ENCODE measurements at regions not wholly inside any gene's neighbourhood (a gene's known extent, or its start where the extent isn't known, plus 50 kb on each side); places are given as distances from the start of the nearest gene placed in this dataset.

DNA sequence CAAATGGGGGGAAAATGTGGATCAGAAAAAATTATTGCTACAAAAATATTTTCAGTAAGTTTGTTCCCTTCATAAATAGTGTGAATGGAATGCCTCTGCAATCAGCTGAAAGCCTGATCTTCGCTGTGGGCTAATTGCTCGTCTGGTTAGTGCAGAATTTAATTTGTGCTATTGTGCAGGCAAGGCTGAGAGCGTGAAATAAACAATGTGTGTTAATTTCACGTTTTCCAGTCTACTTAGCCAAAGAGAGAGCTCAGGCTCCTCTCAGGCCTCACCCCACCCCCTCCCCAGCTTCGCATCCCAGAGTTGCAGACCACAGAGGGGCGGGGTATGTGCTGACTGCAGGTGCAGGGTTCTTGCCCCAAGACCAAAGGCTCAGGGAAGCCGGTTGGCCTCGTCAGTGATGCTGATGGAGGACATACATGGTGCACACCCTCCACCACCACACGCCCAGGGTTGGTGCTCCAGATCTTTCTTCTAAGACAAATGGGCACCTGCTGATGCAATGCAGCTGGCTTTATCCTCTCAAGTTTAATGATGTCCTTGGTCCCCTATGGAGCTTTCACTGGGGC is 302.6 kb upstream of the SLC14A2 start:
- DNase-seq, result no peak

DNA sequence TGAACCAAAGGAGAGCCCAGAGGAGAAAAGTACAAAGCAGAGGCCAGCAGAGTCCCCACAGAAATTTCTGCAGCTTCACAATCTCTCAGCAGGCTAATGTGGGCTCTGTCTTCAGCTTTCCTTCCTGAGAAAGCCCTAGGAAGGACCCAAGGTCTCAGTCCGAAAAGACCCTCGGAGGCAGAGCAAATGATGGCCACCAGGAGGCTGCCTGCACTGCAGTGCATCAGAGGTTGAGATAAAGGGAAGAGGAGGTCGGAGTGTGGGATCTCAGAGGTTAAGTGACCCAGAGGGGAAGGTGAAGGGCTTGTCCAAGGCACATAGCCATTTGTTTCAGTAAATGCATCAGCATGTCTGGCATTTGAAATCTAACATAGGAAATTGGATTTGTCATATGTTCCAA is 299.1 kb upstream of the SLC14A2 start:
- no peak for DNase-seq

DNA sequence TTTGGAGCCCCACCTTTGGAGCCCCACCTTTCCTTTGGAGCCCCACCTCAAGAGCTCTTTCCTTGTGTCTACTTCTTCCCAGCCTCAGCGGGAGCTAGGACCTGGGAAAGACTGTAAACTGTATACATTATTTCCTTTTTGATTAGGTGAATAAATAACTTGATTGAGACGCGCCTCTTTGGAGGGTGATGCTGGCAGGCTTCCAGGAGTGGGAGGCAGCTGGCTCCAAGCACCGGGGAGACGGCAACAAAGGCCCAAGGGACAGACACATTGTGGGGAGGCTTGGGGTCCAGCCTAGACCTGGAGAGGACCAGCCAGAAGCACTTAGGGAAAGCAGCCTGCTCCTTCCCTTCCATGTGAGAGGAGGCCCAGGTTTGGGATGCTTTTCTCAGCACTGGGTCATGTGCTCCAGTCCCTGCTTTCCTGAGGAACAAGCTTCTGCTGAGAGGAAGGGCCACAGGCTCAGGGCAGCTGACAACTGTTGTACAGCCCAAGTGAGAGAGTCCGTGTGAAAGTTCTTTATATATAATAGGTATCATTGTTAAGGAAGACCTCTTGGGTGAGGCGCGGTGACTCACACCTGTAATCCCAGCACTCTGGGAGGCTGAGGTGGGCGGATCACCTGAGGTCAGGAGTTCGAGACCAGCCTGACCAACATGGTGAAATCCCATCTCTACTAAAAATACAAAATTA is 297.2 kb upstream of the SLC14A2 start:
- DNase-seq, result no peak

DNA sequence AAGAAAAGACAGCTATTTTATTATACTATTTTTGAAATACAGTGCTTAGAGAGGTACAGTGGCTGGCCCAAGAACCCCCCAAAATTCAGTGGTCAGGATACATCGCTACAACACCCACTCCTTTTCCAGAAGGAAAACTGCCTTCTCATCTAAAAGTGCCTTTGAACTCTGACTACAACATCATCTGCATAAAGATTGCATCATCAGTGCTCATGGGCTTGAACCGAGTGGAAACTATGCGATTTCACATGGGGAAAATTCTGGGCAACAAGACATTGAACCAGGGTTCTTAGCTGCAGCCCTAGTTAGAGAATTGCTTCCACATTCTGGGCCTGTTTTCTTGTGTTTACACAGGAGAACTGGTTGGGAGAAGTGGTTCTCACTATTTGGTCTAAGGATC is 294.6 kb upstream of the SLC14A2 start:
- no peak for DNase-seq

DNA sequence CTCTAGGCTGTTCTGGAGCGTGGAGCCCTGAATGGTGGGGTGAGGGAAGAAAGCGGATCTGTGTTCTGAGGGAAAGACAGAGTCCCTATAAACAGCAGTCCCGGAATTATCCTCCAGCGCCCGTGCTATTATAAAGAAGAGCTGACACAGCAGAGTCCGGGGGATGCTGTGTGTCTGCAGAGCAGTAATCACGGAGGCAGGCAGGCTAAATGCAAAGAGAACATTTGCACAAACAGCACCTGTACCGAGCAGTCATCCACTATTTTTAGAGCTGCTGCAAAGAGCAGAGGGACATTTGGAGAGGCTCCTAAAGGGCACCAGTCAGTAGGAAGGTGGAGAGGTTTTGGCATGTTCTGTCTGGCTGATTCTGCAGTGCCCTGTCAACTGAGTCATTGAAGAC is 293.8 kb upstream of the SLC14A2 start:
- DNase-seq, result no peak

DNA sequence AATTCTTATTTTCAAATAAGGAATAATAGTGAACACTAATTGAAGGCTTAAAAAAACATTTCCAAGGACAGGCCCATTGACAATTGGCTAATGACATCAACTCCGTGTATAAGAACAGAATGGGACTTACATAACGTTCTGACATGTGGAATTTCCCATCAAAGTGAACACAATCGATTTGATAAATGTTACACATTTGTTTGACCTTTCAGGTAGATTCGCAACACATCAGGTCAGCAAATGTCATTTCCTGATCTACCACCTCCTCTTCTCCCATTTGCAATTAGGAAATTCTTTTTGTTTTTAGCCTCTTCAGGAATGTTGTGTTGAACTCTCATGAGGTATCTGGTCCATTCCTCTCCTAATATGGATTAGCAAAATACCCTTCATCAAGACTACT is 292.9 kb upstream of the SLC14A2 start:
- DNase-seq, result no peak

DNA sequence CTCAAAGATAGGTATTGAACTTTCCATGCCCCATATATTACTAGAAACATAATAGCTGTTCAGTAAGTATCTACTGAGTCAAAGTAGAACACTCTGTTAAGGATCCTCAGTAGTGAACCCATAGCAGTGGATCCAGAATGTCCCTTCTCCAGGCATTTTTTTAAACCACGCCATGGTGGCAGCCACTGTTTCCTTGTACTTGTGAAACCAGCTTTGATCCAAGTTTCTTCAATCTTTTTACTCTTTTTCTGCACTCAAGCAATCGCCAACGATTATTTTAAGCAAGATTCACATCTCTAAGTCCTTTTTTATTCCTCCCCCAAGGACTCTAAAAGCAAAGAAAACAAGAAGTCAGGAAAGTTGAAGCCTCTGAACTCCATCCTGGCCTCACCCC is 291.2 kb upstream of the SLC14A2 start:
- no peak for DNase-seq

DNA sequence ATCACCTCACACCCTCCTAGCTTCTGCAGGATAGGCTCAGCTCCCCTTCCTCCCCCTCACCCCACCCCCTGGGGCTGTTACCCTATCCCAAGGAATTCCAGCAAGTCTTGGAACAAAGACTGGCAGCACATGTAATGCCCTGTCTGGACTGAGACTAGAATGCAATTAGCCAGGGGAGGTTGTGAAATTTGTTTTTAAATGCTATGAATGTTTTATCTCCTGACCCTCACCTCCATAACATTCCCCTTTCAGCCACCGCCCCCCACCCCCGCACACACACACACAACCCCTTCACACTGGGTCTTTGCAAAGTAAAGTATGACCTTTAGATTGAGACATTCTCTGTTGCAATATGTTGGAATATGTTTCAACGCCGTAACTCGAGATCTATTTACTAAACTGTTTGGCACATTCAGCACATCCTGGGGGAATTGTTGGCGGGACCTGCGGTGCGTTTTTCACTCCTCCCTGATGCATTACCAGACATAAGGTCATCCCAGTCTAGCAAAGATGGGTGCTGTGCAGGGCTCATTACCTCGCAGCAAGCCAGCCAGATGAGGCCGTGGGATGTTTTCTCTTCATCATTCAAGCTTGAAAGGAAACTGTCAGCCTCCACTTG is 290.7 kb upstream of the SLC14A2 start:
- DNase-seq, result no peak

DNA sequence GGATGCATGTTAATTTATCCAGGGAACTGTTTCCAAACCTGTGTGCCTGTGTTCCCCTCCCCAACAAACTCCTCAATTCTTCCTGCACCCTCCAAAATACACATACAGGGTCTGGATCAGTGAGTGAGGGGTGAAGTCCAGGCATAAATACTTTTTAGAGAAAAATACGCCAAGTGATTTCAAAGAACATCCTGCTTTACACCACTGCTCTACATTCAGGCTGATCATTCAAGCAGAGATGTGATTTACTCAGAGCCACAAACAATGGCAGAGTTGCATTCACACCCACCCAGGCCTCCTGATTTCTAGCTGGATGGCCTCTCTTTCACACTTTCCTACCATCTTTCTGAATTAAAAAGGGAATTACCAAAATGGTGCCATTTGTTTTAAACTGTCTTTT is 289.5 kb upstream of the SLC14A2 start:
- DNase-seq, result no peak

DNA sequence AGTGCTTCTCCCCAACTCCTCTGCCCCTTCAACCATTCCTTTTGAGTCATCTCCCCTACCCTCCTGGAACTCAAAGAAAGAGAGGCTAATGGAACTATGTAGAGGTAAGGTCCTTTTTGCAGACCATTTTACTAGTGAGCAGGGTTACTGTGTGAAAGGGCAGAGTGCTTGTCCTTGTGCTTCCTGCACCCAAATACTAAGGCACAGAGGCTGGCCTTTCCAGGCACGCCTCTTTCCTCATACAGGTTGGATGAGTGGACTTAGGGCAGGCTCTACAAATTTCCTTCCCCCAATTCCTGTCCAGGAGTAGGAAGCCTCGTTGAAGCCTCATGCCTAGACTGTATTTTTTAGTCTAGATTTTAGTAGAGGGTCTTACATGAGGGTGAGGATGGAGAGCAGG is 288.8 kb upstream of the SLC14A2 start:
- no peak for DNase-seq

DNA sequence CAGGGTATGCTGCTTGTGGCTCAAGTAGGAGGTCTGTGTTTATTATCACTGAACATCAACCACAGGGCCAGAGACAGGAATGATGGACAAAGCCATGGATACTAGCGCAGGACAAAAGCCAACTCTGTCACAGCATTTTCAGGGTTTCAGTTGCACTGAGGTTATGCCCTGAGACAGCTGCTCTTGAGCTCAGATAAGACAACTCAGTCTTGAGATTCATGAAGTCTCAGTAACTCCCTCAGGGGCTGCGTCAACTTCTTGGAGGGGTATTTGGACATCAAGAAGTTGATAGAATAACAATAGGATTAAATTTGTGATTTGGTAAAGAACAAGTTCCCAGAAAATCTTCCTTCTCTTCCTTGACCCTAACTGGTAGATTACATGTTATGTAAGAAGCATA is 287.0 kb upstream of the SLC14A2 start:
- peak; percentile 41 for DNase-seq

DNA sequence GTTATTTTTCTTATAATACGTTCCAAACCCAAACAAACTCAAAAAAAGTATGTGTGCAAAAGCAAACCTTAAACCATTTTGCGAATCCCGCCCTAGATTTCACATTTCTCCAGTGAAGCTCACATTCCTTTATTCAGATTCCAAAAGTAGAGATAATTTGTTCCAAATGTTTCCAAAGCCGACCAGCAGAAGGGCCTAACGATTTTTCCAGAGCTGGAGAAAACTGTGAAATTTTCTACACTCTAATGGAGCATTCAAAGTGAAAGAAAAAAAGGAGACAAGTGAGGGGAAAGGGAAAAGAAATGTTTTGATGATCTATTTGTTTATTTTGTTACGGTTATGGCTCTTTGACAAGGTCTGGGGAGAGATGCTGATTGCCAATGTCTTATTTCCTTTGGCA is 286.5 kb upstream of the SLC14A2 start:
- peak; percentile 82 for DNase-seq

DNA sequence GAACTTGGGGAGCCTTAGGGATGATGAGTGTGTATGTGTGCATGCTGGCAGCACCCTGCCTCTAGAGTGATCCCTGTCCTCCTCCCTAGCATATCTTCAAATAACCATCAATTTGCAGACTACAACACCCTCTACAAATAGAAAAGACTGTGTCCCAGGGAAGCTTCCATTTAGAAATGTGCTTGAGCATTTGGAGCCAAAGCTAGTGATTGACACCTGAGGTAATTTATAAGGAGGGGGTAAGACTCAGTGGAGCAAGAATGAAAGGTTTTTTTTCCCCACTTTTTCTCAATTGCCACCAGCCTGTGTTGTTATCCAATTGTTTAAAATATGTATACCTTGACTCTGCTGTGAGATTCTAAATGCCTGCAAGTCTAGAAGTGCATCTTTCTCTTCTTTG is 286.0 kb upstream of the SLC14A2 start:
- no peak for DNase-seq

DNA sequence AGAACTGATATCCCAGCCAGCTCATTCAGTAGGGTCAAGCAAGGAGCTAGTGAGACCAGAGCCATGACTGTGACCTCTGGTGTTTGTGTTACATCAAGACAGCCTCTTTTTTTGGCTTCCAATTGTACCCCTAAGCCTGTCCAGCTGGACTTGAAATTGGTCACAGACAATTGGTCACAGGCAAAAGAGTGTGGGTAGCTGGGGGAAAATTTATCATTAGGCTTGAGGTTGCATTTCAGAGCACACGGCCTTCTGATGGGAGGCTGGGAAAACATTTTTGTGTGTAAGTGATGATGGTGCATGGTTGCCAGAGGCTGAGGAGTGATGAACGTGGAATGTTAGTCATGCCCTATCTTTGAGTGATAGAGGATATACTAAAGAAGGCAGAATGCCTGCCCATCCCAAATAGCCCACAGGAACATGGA is 285.1 kb upstream of the SLC14A2 start:
- no peak for DNase-seq

DNA sequence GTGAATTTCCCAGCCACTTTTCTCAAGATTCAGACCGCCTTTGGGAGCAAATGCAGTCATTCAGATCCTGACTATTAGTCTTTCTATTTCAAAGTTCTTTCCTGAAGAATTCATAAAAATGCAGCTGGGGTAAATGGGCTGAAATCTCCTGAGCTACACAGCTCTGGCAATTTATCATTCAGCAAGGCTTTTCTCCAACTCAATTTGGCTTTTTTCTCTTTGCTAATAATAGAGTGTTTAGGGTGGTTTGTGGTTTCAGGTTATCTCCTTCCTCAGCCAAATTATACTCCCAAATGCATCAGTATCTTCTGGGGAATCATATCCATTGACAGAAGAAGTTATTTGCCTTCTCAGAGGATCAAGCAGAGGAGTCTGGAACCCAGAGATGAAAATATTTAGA is 282.4 kb upstream of the SLC14A2 start:
- peak; percentile 72 for DNase-seq

DNA sequence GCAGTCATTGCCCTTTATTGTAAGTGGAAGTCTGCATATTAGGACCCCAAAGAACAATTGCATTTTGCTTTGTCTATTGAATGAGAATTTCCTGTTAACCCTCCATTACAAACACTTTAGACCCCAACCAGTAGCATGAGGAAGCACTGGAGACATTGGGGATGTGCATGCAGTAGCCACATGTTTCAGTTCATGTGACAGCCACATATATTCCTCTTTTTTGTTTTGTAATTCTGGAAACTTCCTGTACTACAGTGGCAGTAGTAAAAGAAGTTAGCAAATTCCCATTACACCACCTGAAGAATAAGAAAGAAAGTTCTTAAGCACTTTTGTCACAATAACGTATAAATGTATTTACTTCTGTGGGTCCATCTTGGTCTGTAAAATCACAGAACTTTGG is 281.1 kb upstream of the SLC14A2 start:
- no peak for DNase-seq

DNA sequence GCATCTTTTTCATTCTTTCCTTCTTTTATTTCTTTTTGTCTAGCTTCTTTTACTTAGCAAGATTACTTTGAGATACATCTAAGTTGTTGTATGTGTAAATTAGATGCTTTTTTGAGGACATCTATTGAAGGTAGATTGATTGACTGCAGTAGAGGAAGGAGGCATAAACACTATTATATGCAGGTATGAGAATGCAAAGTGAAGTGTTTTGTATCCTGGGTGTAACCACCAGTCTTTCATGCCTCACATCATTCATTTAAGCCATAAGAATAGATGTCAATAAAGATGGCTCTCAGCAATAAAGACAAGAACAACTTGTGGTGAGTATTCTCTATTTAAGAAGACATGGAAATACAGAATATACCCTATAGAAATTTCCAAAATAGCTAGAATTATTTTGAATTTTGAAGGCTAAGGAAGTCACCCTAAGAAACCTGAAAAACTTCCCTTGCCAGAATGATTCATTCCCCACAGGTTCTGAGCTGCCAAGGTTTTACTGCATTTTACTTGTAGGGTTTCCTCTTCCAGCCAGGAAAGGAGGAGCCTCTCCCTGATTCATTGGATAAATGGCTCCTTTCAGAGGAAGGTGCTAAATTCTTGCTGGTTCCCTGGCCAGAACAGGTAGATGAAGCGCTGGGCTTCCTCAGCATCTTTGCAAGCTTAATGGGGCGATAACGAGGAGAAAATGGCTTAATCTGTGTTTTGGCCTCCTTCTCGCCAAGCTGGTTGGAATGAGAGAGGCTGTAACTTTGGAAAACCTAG is 279.8 kb upstream of the SLC14A2 start:
- DNase-seq, result no peak

DNA sequence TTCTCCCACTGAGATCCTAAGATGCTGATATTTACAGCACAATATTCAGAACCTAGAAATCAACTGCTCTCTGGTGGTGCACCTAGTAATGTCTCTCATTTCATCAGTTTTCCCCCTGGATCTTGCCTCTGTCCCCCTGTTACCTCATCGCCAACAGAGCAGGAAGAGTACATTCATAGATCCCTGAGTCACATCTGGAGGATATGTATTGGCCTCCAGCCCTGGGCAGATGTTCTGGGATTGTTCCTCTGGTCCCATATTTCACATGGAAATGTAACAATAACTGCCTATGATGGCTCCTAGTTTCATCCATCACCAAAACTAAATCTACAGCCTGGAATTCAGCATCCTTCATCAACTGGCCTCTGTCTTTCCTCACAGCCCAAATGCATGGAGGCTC is 278.8 kb upstream of the SLC14A2 start:
- no peak for DNase-seq

DNA sequence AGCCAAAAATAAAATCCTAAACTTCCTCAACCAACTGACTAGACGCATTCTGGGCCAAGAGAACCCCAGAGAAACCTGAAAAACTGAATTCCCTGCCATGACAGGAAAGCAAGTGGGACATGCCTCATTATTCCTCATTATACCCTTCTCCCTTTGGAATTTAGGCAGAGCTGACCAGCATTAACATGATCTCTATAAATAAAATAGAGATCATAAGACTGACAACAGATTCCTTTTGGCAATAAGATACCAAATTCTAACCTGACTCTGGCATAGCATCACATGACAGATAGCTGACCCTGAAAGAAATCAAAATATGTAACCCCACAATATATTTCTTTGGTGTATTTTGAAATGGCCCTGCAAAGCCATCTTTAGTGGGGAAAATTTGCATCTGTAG is 277.8 kb upstream of the SLC14A2 start:
- DNase-seq, result no peak

DNA sequence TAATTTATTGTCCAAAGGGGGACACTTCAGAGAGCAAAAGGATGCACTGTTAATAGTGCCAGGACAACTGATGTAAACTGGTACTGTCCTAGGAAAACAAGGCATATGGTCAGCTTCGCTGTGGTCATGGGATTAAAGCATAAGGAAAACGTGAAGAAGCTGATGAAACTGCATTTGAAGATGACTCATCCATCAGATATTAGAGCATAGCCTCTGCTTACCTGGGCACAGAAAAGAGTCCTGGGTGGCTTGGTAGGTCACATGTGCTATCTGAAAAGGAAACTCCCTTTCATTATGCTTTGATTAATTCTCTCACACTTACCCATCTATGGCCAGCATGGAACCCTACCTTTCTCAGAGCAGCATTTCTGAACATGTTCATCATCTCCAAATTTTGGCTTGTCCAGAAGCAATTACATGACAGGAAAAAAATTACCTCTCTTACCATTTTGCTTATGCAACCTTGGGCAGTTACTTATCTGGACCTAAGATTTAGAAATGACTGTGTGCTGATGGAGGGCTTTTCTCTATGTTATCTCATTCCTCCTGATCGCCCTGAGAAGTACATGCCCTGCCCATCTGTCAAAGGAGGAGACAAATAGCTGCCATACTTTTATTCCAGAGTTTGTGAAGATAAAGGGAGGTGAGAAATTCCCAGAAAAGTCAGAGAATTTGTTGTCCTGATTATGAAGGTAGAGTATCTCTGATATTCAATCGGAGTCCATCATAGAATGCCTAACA is 275.3 kb upstream of the SLC14A2 start:
- no peak for DNase-seq

DNA sequence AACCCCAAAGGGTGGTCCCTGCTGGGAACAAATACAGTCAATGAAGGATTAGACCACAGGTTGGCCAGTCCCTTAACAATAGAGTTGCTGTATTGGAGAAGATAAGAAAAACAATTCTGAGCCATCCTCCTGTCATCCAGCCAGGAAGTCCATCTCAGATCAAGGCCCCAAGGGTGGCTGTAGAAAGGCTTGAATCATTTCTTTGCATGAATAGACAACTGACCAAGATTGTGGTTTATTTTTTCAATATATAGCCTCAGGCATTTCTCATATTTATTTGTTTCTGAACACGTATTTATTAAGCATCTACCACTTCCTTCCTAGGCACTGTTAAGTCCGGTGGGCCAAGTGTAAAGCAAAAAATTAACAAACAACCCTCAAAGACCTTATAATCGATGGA is 274.4 kb upstream of the SLC14A2 start:
- DNase-seq, result no peak

DNA sequence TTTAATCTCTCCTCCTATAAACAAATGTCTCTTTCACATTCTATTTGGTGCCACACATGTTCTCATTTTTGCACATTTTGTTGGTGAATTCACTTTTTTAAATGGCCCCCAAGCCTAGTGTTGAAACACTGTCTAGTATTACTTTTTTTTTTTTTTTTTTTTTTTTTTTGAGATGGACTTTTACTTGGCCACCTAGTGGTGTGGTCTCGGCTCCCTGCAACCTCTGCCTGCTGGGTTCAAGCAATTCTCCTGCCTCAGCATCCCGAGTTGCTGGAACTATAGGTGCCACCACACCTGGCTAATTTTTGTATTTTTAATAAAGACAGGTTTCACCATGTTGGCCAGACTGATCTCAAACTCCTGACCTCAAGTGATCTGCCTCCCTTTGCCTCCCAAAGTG is 273.8 kb upstream of the SLC14A2 start:
- DNase-seq, result no peak
